H9 (cell line): ENCODE measurements at regions not wholly inside any gene's neighbourhood (a gene's known extent, or its start where the extent isn't known, plus 50 kb on each side); places are given as distances from the start of the nearest gene placed in this dataset.
A peak's percentile ranks its signal among the peaks of the same experiment; 100 is the strongest.
"Not testable (repeated sequence)": the region's sequence is repeated elsewhere in the genome, so short reads cannot be mapped to it uniquely, and the experiment has no call there.

Source experiments
- DNase-seq: peaks from one replicate; pipeline ENCODE4 v3.0.0-alpha.2; 2017
- H2AFZ ChIP-seq: one replicate; pipeline ENCODE4 v1.6.1; 2013; ENCODE audit warnings: mild to moderate bottlenecking, low read length, control low read depth, moderate library complexity
- H2AK5ac ChIP-seq: 2 replicates; pipeline ENCODE4 v1.6.1; 2013; ENCODE audit warnings: low read length, control low read depth, mixed read lengths; ENCODE audit not compliant: insufficient read length
- H2BK120ac ChIP-seq: one replicate; pipeline ENCODE4 v1.6.1; 2013; ENCODE audit warnings: low read depth, mild to moderate bottlenecking, low read length, control low read depth, inconsistent platforms; ENCODE audit not compliant: poor library complexity, severe bottlenecking
- H2BK12ac ChIP-seq: 2 replicates; pipeline ENCODE4 v1.6.1; 2013; ENCODE audit warnings: low read length, control low read depth, mixed read lengths, low read depth; ENCODE audit not compliant: insufficient read length
- H2BK15ac ChIP-seq: 2 replicates; pipeline ENCODE4 v1.6.1; 2013; ENCODE audit warnings: low read depth, low read length, control low read depth
- H2BK20ac ChIP-seq: one replicate; pipeline ENCODE4 v1.6.1; 2013; ENCODE audit warnings: low read depth, mild to moderate bottlenecking, low read length, control low read depth, inconsistent platforms; ENCODE audit not compliant: poor library complexity, severe bottlenecking
- H2BK5ac ChIP-seq: 2 replicates; pipeline ENCODE4 v1.6.1; 2013; ENCODE audit warnings: low read length, control low read depth, mixed read lengths; ENCODE audit not compliant: insufficient read length
- H3K14ac ChIP-seq: 2 replicates; pipeline ENCODE4 v1.6.1; 2013; ENCODE audit warnings: low read length, control low read depth; ENCODE audit not compliant: insufficient read depth
- H3K18ac ChIP-seq: 2 replicates; pipeline ENCODE4 v1.6.1; 2013; ENCODE audit warnings: low read depth, mild to moderate bottlenecking, mixed read lengths, low read length, control low read depth; ENCODE audit not compliant: insufficient read length
- H3K23ac ChIP-seq: 2 replicates; pipeline ENCODE4 v1.6.1; 2013; ENCODE audit warnings: low read length, control low read depth, mixed read lengths, low read depth; ENCODE audit not compliant: insufficient read length
- H3K23me2 ChIP-seq: 2 replicates; pipeline ENCODE4 v1.6.1; 2013; ENCODE audit warnings: low read depth, mild to moderate bottlenecking, mixed read lengths, low read length, control low read depth; ENCODE audit not compliant: insufficient read length, poor library complexity, severe bottlenecking
- H3K27ac ChIP-seq: 2 replicates; pipeline ENCODE4 v1.5.1; 2013; ENCODE audit warnings: low read length, control low read depth, mixed read lengths, low read depth; ENCODE audit not compliant: insufficient read length
- H3K27me3 ChIP-seq: 2 replicates; pipeline ENCODE4 v1.6.1; 2013; ENCODE audit warnings: low read length, control low read depth, inconsistent platforms; ENCODE audit not compliant: insufficient read depth
- H3K4ac ChIP-seq: 2 replicates; pipeline ENCODE4 v1.6.1; 2013; ENCODE audit warnings: low read depth, mild to moderate bottlenecking, control low read depth, inconsistent platforms, low read length, moderate library complexity
- H3K4me1 ChIP-seq: 2 replicates; pipeline ENCODE4 v1.6.1; 2013; ENCODE audit warnings: low read length, control low read depth, inconsistent platforms; ENCODE audit not compliant: insufficient read depth
- H3K4me2 ChIP-seq: 2 replicates; pipeline ENCODE4 v1.6.1; 2013; ENCODE audit warnings: low read length, control low read depth, mixed read lengths; ENCODE audit not compliant: insufficient read length, insufficient read depth
- H3K56ac ChIP-seq: 2 replicates; pipeline ENCODE4 v1.6.1; 2013; ENCODE audit warnings: low read depth, mild to moderate bottlenecking, mixed read lengths, low read length, control low read depth; ENCODE audit not compliant: insufficient read length
- H3K79me1 ChIP-seq: 2 replicates; pipeline ENCODE4 v1.6.1; 2013; ENCODE audit warnings: low read depth, mild to moderate bottlenecking, moderate library complexity, low read length, control low read depth, inconsistent platforms; ENCODE audit not compliant: insufficient read depth, poor library complexity, severe bottlenecking
- H3K79me2 ChIP-seq: 2 replicates; pipeline ENCODE4 v1.6.1; 2013; ENCODE audit warnings: low read length, control low read depth, inconsistent platforms; ENCODE audit not compliant: insufficient read depth
- H3K9ac ChIP-seq: 2 replicates; pipeline ENCODE4 v1.6.1; 2013; ENCODE audit warnings: low read length, control low read depth, mixed read lengths; ENCODE audit not compliant: insufficient read length; ENCODE audit errors: extremely low read depth
- H3K9me3 ChIP-seq: one replicate; pipeline ENCODE4 v1.6.1; 2013; ENCODE audit warnings: low read depth, low read length, inconsistent platforms; ENCODE audit not compliant: control insufficient read depth
- H3T11ph ChIP-seq: one replicate; pipeline ENCODE4 v1.6.1; 2013; ENCODE audit warnings: mild to moderate bottlenecking, low read length, control low read depth, inconsistent platforms
- H4K20me1 ChIP-seq: one replicate; pipeline ENCODE4 v1.6.1; 2013; ENCODE audit not compliant: control insufficient read depth, insufficient read length, insufficient read depth
- H4K5ac ChIP-seq: 2 replicates; pipeline ENCODE4 v1.6.1; 2013; ENCODE audit warnings: low read depth, mild to moderate bottlenecking, mixed read lengths, low read length, control low read depth; ENCODE audit not compliant: insufficient read length
- H4K8ac ChIP-seq: replicated peaks from 2 replicates; pipeline ENCODE4 v1.6.1; 2013; ENCODE audit warnings: low read length, control low read depth, mixed read lengths, low read depth; ENCODE audit not compliant: insufficient read length
- H4K91ac ChIP-seq: 2 replicates; pipeline ENCODE4 v1.6.1; 2013; ENCODE audit warnings: low read depth, mild to moderate bottlenecking, moderate library complexity, mixed read lengths, low read length, control low read depth; ENCODE audit not compliant: insufficient read length
- H3K27ac Mint-ChIP-seq, 3 experiments: 2 replicates in 2 of 3; 3 replicates in 1 of 3; pipeline ENCODE4 v1.8.0; 2020 to 2021; ENCODE audit warnings: mixed read lengths in 3 of 3, mild to moderate bottlenecking in 1 of 3, moderate library complexity in 1 of 3
- H3K27me3 Mint-ChIP-seq: 2 replicates; pipeline ENCODE4 v1.8.0; 2021; ENCODE audit warnings: low read depth, mild to moderate bottlenecking, moderate library complexity, mixed read lengths
- H3K36me3 Mint-ChIP-seq, 3 experiments: 2 replicates in 2 of 3; 3 replicates in 1 of 3; pipeline ENCODE4 v1.8.0; 2020 to 2021; ENCODE audit warnings: low read depth in 3 of 3, mixed read lengths in 3 of 3; ENCODE audit not compliant: insufficient read depth in 1 of 3
- H3K4me1 Mint-ChIP-seq, 2 experiments: 2 replicates each; pipeline ENCODE4 v1.8.0; 2020; ENCODE audit warnings: mixed read lengths in 2 of 2
- H3K4me3 Mint-ChIP-seq, 2 experiments: 2 replicates in 1 of 2; 3 replicates in 1 of 2; pipeline ENCODE4 v1.8.0; 2020 to 2021; ENCODE audit warnings: mild to moderate bottlenecking in 2 of 2, mixed read lengths in 2 of 2, moderate library complexity in 1 of 2
- H3K9me3 Mint-ChIP-seq, 2 experiments: 2 replicates in 1 of 2; 3 replicates in 1 of 2; pipeline ENCODE4 v1.8.0; 2020; ENCODE audit warnings: mild to moderate bottlenecking in 2 of 2, mixed read lengths in 2 of 2, moderate library complexity in 1 of 2
- CTCF ChIP-seq: fragments of 200-600 bp; sonication (generic); conservative IDR thresholded peaks from 3 replicates; pipeline ENCODE4 v1.8.0; 2021; ENCODE audit warnings: antibody characterized with exemption, mild to moderate bottlenecking
- WGBS: extraction: QIAGEN DNeasy Blood & Tissue Kit; methylation state at CpG from one replicate; pipeline ENCODE4 v1.1.7; 2013; ENCODE audit warnings: missing lambda C conversion rate, low lambda C conversion rate, mixed read lengths; ENCODE audit not compliant: insufficient read length; ENCODE audit errors: extremely low coverage; 5-methylcytosine and 5-hydroxymethylcytosine counted together

GRCh38 chr7:16369855-16370254, 51.5 kb downstream of the CRPPA start:
- no peak overlapping the region for H2BK120ac ChIP-seq
- no peak overlapping the region for H4K91ac ChIP-seq
- H3K27me3 Mint-ChIP-seq, result no peaks in the 10 kb centered on the region
- H3K23ac ChIP-seq, result no peak overlapping the region
- no peak overlapping the region for H3K4me2 ChIP-seq
- no peaks in the 10 kb centered on the region for H3K79me2 ChIP-seq
- H4K8ac ChIP-seq, result no peak overlapping the region
- H2BK15ac ChIP-seq, result no peak overlapping the region
- no peak overlapping the region for H2AFZ ChIP-seq
- no peaks in the 10 kb centered on the region for H3K4me1 ChIP-seq
- H2BK20ac ChIP-seq, result no peak overlapping the region
- no peaks in the 10 kb centered on the region for H3K9me3 ChIP-seq
- no peak for TF ChIP-seq CTCF
- no peak overlapping the region for H3K56ac ChIP-seq
- no peaks in the 10 kb centered on the region for H4K20me1 ChIP-seq
- H3K9me3 Mint-ChIP-seq, result no peaks in the 10 kb centered on the region
- H2BK12ac ChIP-seq, result no peak overlapping the region
- H2AK5ac ChIP-seq, result no peak overlapping the region
- H4K5ac ChIP-seq, result no peak overlapping the region
- H3K9ac ChIP-seq, result no peak overlapping the region
- no peak overlapping the region for H3K14ac ChIP-seq
- no peak overlapping the region for H3K4me3 Mint-ChIP-seq
- no peaks in the 10 kb centered on the region for H3K4me1 Mint-ChIP-seq
- no peak overlapping the region for H3K27ac ChIP-seq
- DNase-seq, result no peak
- H2BK5ac ChIP-seq, result no peak overlapping the region
- H3K27me3 ChIP-seq, result no peaks in the 10 kb centered on the region
- H3K23me2 ChIP-seq, result no peaks in the 10 kb centered on the region
- H3K36me3 Mint-ChIP-seq, result no peaks in the 10 kb centered on the region
- no peak overlapping the region for H3K18ac ChIP-seq
- no peak overlapping the region for H3T11ph ChIP-seq
- no peak overlapping the region; a peak in 1 of 7 replicates for H3K27ac Mint-ChIP-seq
- no peaks in the 10 kb centered on the region for H3K79me1 ChIP-seq
- H3K4ac ChIP-seq, result no peak overlapping the region

- not testable (repeated sequence) for H3K36me3 Mint-ChIP-seq
These were observed 52.0 kb downstream of the CRPPA start for GRCh38 chr7:16369309-16369708.

More at GRCh38 chr7:16369309-16369708, 52.0 kb downstream of the CRPPA start:
- not testable (repeated sequence) for H3K27me3 Mint-ChIP-seq, H2BK5ac ChIP-seq, H2BK20ac ChIP-seq, H3K23me2 ChIP-seq, H3K18ac ChIP-seq, H3K14ac ChIP-seq, H3K4ac ChIP-seq, H3K56ac ChIP-seq, H3K27ac ChIP-seq, H3K79me1 ChIP-seq, H4K20me1 ChIP-seq, H3K4me1 Mint-ChIP-seq, H3K23ac ChIP-seq, H3K9me3 ChIP-seq, DNase-seq, H3K4me1 ChIP-seq, H3K9me3 Mint-ChIP-seq, H2BK120ac ChIP-seq, H4K5ac ChIP-seq, H3T11ph ChIP-seq, H3K79me2 ChIP-seq, H2BK12ac ChIP-seq, H4K91ac ChIP-seq, H3K27me3 ChIP-seq, H3K4me3 Mint-ChIP-seq, H4K8ac ChIP-seq, H2BK15ac ChIP-seq, H2AFZ ChIP-seq, H3K9ac ChIP-seq, H2AK5ac ChIP-seq, H3K4me2 ChIP-seq
- H3K27ac Mint-ChIP-seq, result peak overlapping the region in 2 of 3 experiments; percentile 30 to 84; a peak in 4 of 7 replicates
- WGBS, result no CpG with 5 or more reads among the region's 2 CpGs
